ENCODE measurements at regions not wholly inside any gene's neighbourhood (a gene's known extent, or its start where the extent isn't known, plus 50 kb on each side); places are given as distances from the start of the nearest gene placed in this dataset.

DNA sequence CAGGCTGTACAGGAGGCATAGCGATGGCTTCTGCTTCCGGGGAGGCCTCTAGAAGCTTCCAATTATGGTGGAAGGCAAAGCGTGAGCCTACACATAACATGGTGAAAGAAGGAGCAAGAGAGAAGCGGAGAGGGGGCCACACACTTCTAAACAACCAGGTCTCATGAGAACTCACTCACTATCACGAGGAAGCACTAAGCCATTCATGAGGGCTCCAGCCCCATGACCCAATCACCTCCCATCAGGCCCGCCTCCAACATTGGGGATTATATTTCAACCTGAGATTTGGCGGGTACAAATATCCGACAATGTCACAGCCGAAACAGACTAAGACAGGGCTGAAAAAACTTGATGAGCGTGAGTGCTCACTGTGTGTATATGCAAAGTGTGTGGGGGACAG, 89.3 kb upstream of the CNIH3 start:
- TF ChIP-seq CTCF (IDR thresholded peaks at IDR 0.05): no peak
- TF ChIP-seq POLR2A (IDR thresholded peaks at IDR 0.05): no peak
- ATAC-seq (no peak), DNase-seq (no peak)
- Histone ChIP-seq H3K36me3 (no peaks in the 10 kb centered on the region), H3K4me3 (no peak overlapping the region), H3K4me1 (no peaks in the 10 kb centered on the region), H3K27me3 (no peaks in the 10 kb centered on the region), H3K9me3 (no peaks in the 10 kb centered on the region), H3K27ac (no peak overlapping the region)
- 88 to 92% (median 90%) methylated on average over 10 of the region's 10 CpGs for WGBS, 4 donors
- intact Hi-C loops (cut with DNase I): no loop called here

GRCh38 chr1:224528900-224529299, 87.2 kb upstream of the CNIH3 start:
- Histone ChIP-seq H3K4me1 (no peaks in the 10 kb centered on the region), H3K9me3 (no peaks in the 10 kb centered on the region), H3K4me3 (no peak overlapping the region), H3K36me3 (no peaks in the 10 kb centered on the region), H3K27me3 (no peaks in the 10 kb centered on the region), H3K27ac (no peak overlapping the region)
- TF ChIP-seq POLR2A (IDR thresholded peaks at IDR 0.05) (no peak), CTCF (IDR thresholded peaks at IDR 0.05) (no peak)
- no peak for DNase-seq
- intact Hi-C loops (cut with DNase I): no loop called here
- no peak for ATAC-seq
- WGBS, 4 donors: 23 to 64% (median 46%) methylated on average over 3 of the region's 3 CpGs

GRCh38 chr1:224529844-224530243, 86.3 kb upstream of the CNIH3 start:
- intact Hi-C loops (cut with DNase I): no loop called here
- Histone ChIP-seq H3K4me3 (no peak overlapping the region), H3K27ac (no peak overlapping the region), H3K4me1 (no peaks in the 10 kb centered on the region), H3K27me3 (no peaks in the 10 kb centered on the region), H3K36me3 (no peaks in the 10 kb centered on the region), H3K9me3 (no peaks in the 10 kb centered on the region)
- ATAC-seq (no peak), DNase-seq (no peak)
- no peak for TF ChIP-seq CTCF (IDR thresholded peaks at IDR 0.05)
- TF ChIP-seq POLR2A (IDR thresholded peaks at IDR 0.05): no peak
- WGBS, 4 donors: 85 to 91% (median 89%) methylated on average over 5 of the region's 5 CpGs

- Histone ChIP-seq H3K27me3 (no peaks in the 10 kb centered on the region), H3K27ac (no peak overlapping the region), H3K4me3 (no peak overlapping the region), H3K9me3 (no peaks in the 10 kb centered on the region), H3K36me3 (no peaks in the 10 kb centered on the region), H3K4me1 (no peaks in the 10 kb centered on the region)
- intact Hi-C loops (cut with DNase I): no loop called here
- TF ChIP-seq CTCF (IDR thresholded peaks at IDR 0.05) (no peak), POLR2A (IDR thresholded peaks at IDR 0.05) (no peak)
- DNase-seq (no peak), ATAC-seq (no peak)
- WGBS, 4 donors: 74 to 80% (median 77%) methylated on average over 6 of the region's 6 CpGs
These were observed 82.6 kb upstream of the CNIH3 start for GRCh38 chr1:224533517-224533916.
